NCI-H524 treated with DMSO at 0.1 percent for 48 hours (cell line): ENCODE measurements at regions not wholly inside any gene's neighbourhood (a gene's known extent, or its start where the extent isn't known, plus 50 kb on each side); places are given as distances from the start of the nearest gene placed in this dataset.

ENCODE experiments used
- DNase-seq: peaks from one replicate; lab custom pipeline; 2025; lab: John Stamatoyannopoulos, UW

GRCh38 chr7:20945451-20945850, 158.8 kb upstream of the SP8 start:
- no peak for DNase-seq

DNA sequence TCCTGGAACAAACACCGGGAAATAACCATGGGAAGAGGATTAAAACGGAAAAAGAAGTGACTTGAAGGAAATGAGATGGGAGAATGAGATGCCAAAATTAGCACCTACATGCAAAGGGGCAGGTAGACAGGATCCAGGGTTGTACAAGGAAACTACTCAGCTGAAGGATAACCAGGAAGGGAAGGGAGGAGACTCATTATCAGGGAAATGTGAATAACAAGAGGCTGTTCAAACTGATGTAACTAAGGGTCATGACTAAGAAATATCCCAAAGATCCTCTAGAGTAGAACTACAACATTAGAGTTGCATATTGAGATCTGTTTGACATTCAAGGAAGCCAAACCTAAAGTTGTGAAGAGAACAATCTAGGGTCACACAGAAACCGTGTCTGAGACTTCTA, 166.2 kb upstream of the SP8 start:
- DNase-seq = no peak

DNA sequence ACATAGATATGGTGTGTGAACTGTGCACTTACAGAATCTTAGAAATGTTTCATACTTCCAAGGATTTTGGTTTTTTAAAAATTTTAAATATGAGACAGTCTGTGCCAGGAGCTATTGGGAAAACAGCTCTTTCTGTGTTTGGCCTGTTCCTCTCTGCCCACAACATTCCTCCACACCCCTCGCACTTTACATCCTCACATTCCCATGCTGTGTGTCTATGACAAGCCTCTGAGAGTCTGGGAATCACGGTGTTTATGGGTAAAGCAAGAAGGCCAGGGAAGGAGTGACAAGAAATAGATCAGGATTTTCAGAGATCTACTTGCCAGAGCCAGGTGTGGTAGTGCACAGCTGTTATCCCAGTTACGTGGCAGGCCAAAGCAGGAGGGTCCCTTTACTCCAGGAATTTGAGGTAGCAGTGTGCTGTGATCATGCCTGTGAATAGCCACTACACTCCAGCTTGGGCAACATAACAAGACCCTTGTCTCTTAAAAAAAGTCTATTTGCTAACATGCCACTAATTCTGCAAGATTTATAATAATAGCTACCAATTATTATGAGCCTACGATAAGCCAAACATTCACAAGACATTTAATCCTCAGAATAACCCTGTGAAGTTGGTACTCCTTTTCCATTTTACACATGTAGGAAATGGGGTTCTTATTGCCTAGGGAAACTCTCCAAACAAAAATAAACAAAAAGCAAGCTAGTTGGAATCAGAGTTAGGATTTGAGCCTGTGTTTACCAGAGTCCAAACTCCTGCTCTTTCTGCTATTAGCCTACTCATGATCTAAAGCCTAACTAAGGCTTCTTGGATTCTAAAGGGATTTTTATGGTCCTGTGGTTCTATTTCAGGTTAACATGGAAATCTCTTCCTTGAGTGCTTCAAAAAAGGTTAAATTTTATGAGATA, 168.3 kb upstream of the SP8 start:
- DNase-seq = no peak

DNA sequence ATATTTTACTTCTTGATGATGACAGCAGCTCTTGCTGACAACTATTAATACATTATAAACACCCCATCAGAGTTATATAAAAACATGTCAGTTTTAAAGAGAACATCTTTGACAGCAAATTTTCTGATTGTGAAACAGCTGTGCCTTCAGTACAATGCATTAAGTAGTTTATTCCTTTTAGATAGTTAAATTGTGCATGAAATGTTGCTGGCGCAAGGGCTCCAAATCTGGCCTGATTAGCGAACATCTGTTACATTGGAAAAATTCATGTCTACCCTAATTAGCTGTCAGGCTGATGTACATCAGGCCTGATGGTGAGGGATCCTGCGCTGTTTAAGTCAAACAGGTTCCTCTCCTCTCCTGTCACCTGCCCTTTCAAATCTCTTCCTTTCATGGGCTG, 171.9 kb upstream of the SP8 start:
- DNase-seq = peak; percentile 83

DNA sequence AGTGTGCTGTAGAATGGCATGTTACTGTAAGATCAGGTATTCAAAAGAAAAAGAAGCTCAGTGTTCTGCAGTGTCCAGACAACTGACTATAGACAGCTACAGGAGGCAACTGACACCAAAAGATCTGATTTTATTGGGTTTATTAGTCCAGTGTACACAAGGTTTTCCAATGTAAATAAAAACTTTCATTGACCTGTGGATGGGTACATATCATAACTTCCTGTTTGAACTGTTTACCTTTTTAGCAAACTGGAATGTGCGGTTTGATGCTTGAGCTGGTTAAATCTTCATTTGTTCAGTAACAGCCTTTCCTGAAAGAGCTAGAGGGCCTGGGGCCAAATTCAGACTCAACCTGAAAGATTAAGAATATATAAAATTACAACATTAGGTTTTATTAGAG, 172.6 kb upstream of the SP8 start:
- no peak for DNase-seq

GRCh38 chr7:20963556-20964280, 177.0 kb upstream of the SP8 start:
- DNase-seq = no peak

GRCh38 chr7:20964281-20964918, 177.7 kb upstream of the SP8 start:
- no peak for DNase-seq

- no peak for DNase-seq
Observed at GRCh38 chr7:20971219-20971618, 184.5 kb upstream of the SP8 start.

- DNase-seq = no peak
Observed at GRCh38 chr7:20980232-20980631, 193.5 kb upstream of the SP8 start.

GRCh38 chr7:20980668-20981264, 194.1 kb upstream of the SP8 start:
- DNase-seq = no peak

GRCh38 chr7:20988340-20988739, 201.7 kb upstream of the SP8 start:
- no peak for DNase-seq

- no peak for DNase-seq
Observed at GRCh38 chr7:20991544-20991943, 204.9 kb upstream of the SP8 start.

GRCh38 chr7:20993693-20994092, 207.0 kb upstream of the SP8 start:
- no peak for DNase-seq

DNA sequence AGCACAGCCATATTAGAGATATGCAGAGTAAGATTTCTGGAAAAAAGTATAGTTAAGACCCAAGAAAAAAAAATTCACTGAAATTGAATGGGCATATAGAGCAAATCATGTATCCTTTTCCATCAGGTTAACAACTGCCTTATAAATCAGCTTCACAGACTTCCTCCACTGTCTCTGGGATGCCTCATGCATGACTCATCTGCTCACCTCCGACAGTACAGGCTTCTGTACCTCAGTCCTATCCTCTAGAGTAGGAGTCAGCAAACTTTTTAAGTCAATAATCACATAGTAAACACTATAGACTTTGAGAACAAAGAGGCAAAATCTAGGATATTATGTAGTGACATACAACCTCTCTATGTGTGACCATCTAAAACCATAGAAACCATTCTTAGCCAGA, 211.6 kb upstream of the SP8 start:
- no peak for DNase-seq

DNA sequence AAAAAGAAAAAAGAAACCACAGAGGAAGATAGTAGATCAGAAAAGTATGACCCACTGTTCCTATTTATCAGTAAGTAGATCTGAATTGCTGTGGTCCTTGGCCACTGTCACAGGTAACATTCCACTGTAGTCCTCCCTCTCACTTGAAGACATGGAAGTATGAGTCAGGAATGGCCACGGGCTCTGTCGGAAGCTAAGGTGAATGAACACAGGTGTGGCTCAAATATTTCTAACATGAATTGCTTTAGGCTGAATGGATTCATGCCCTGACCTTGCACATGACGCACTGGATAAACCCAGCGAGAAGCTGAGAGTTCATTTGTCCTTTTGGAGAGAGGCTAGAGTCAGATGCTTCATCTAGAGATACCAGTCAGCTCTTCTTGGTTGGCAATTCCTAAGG, 224.5 kb upstream of the SP8 start:
- no peak for DNase-seq

DNA sequence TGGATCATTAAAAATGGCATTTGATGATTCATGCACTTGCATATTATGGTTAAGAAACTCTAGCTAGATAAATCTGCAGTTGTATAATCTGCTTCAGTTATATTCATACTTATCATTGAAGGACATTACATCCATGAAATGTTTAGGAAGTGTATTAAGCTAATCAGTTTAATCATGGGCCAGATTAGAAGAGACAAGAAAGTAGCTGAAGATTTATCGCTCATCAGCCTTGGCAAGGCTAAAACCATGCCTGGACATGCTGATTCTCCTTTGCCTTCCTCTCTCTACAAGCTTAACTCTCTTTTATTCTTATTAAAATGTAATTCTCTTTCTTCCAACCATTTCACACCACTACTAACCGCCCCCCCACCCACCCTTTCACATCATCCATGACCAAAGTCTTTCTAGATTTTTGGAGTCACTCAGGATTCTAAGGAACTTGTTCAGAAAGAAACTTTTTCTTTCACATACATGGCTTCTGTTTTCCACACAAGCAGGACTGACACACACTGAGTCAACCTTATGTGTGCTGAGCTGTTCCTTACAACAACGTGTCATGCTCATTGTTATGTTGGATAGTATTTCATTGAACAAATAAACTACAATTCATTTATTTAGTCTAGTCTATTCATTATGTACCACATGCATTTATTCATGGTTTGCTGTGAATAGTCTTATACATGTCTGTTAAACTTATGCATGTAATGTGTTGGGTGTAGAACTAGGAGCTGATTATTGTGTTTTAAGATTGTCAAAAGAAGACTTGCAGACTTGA, 227.3 kb upstream of the SP8 start:
- no peak for DNase-seq

DNA sequence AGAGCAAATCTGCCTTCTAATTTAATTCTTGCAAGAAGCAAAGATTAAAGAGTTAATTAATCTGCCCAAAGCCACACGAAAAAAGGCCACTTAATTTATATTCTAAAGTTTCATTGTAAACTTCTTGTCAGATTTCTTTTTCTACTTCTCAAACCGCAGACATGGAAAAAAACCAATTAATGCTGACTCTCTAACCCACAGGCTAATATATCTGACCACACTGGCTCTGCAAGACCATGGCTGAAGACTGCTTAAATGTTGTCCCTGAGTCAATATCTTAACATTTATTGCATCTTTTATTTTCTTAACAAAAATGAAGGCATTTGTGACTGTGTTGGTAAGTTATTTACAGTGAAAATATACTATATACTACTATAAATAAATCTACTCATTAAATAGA, 234.0 kb upstream of the SP8 start:
- DNase-seq = no peak

GRCh38 chr7:21023841-21024484, 237.3 kb upstream of the SP8 start:
- DNase-seq = no peak

DNA sequence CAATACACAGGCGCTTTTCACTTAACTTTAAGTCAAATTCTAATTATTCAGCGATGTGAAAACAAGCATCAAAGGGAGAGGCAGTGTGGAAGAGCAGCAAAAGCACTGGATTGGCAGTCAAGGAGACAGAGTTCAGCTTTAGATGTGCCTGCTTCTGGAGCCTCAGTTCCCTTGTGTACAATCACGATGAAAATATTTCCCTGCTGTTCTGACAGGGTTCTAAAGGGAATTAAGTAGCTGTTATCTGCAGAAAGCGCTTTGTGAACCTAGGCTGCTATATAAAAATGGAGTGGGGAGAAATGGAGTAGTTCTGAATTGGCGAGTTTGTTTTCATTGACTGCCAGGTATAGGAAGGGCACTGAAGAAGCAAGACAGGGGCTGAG, 237.8 kb upstream of the SP8 start:
- DNase-seq = no peak

GRCh38 chr7:21028186-21028585, 241.5 kb upstream of the SP8 start:
- DNase-seq = peak; percentile 8

DNA sequence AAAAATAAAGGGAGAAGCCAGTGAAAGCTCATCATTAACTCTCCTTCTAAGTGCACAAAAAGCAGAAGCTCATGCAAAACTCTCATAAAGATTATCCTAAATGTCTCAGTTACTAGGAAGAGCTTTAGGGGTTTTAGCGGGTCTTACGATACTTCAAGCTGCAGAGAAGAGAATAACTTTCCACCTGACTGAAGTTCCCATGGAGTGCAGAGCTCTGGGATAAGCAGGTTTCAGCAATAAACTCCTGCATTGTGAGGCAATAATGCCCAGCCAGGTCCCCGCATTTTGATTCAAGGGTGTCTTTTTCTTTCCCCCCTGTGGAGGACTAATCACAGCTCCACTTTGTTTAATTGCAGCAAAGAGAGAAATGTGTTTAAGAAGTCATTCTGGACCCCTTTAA, 241.9 kb upstream of the SP8 start:
- no peak for DNase-seq
